IMR-90 (cell line): ENCODE measurements at regions not wholly inside any gene's neighbourhood (a gene's known extent, or its start where the extent isn't known, plus 50 kb on each side); places are given as distances from the start of the nearest gene placed in this dataset.

ENCODE experiments used
- ATAC-seq: fragments of 200-7000 bp; cut with Tn5 transposase; 2 replicates; pipeline ENCODE4 v1.9.1; 2020; ENCODE audit warnings: low read depth, mild to moderate bottlenecking, moderate library complexity
- BruUV-seq: library from RNA; stranded (reverse); fragments of 400-500 nt; replicated peaks from 2 replicates; lab custom pipeline; 2021; lab: Mats Ljungman, UMichigan
- CTCF ChIA-PET: fragments of 300-600 bp; formaldehyde crosslinking; extraction: SDS; loops from one replicate; lab custom pipeline; 2021; ENCODE audit warnings: antibody characterized with exemption; lab: Yijun Ruan, JAX
- POLR2A ChIA-PET: fragments of 300-600 bp; sonication (Branson Sonifier 250); formaldehyde crosslinking; loops from one replicate; lab custom pipeline; 2022; ENCODE audit warnings: antibody characterized with exemption; ENCODE audit not compliant: unreplicated experiment; lab: Charles Lee
- DNase-seq: peaks from one replicate; pipeline ENCODE4 v3.0.0; 2013
- H2AFZ ChIP-seq: replicated peaks from 2 replicates; pipeline ENCODE3; 2013; ENCODE audit warnings: low read length, mild to moderate bottlenecking; ENCODE audit not compliant: poor library complexity
- H2AK5ac ChIP-seq: 2 replicates; pipeline ENCODE4 v1.6.1; 2013; ENCODE audit warnings: low read depth, low read length, inconsistent platforms
- H2AK9ac ChIP-seq: replicated peaks from 2 replicates; pipeline ENCODE3; 2013; ENCODE audit warnings: mild to moderate bottlenecking, low read depth, low read length, moderate library complexity; ENCODE audit not compliant: poor library complexity
- H2BK120ac ChIP-seq: 2 replicates; pipeline ENCODE4 v1.6.1; 2013; ENCODE audit warnings: low read depth, low read length, inconsistent platforms
- H2BK15ac ChIP-seq: 3 replicates; pipeline ENCODE4 v1.6.1; 2013; ENCODE audit warnings: low read depth, low read length, inconsistent platforms
- H2BK20ac ChIP-seq: 2 replicates; pipeline ENCODE4 v1.6.1; 2013; ENCODE audit warnings: low read depth, mild to moderate bottlenecking, inconsistent platforms, low read length, moderate library complexity
- H2BK5ac ChIP-seq: 2 replicates; pipeline ENCODE4 v1.6.1; 2013; ENCODE audit warnings: mild to moderate bottlenecking, low read depth, low read length, inconsistent platforms; ENCODE audit not compliant: poor library complexity, severe bottlenecking
- H3K14ac ChIP-seq: replicated peaks from 2 replicates; pipeline ENCODE4 v1.6.1; 2013; ENCODE audit warnings: low read depth, low read length, inconsistent platforms
- H3K18ac ChIP-seq: 2 replicates; pipeline ENCODE4 v1.6.1; 2013; ENCODE audit warnings: low read depth, low read length, control low read depth
- H3K23ac ChIP-seq: 2 replicates; pipeline ENCODE4 v1.6.1; 2013; ENCODE audit warnings: low read depth, low read length, inconsistent platforms
- H3K27ac ChIP-seq: 2 replicates; pipeline ENCODE4 v1.5.1; 2013; ENCODE audit warnings: mild to moderate bottlenecking, control low read depth, low read length; ENCODE audit not compliant: insufficient read depth
- H3K27me3 ChIP-seq: 2 replicates; pipeline ENCODE4 v1.6.1; 2013; ENCODE audit warnings: low read length; ENCODE audit not compliant: control insufficient read depth, insufficient read depth
- H3K36me3 ChIP-seq: 2 replicates; pipeline ENCODE4 v1.6.1; 2013; ENCODE audit warnings: low read length, mixed read lengths; ENCODE audit not compliant: control insufficient read depth, insufficient read depth
- H3K4ac ChIP-seq: 2 replicates; pipeline ENCODE4 v1.6.1; 2013; ENCODE audit warnings: low read depth, low read length, inconsistent platforms
- H3K4me1 ChIP-seq: 2 replicates; pipeline ENCODE4 v1.6.1; 2013; ENCODE audit warnings: low read length, mixed read lengths; ENCODE audit not compliant: control insufficient read depth, insufficient read depth
- H3K4me2 ChIP-seq: 2 replicates; pipeline ENCODE4 v1.6.1; 2013; ENCODE audit warnings: low read depth, mild to moderate bottlenecking, control low read depth, low read length, moderate library complexity
- H3K4me3 ChIP-seq: 2 replicates; pipeline ENCODE4 v1.5.1; 2013; ENCODE audit warnings: low read depth, mild to moderate bottlenecking, control low read depth, low read length, moderate library complexity; ENCODE audit not compliant: insufficient read depth
- H3K56ac ChIP-seq: 2 replicates; pipeline ENCODE4 v1.6.1; 2013; ENCODE audit warnings: low read length, inconsistent platforms; ENCODE audit not compliant: insufficient read depth; ENCODE audit errors: extremely low read depth
- H3K79me1 ChIP-seq, 2 experiments: 2 replicates each; pipeline ENCODE4 v1.6.1; 2013; ENCODE audit warnings: low read length in 2 of 2, inconsistent platforms in 1 of 2, low read depth in 1 of 2
- H3K9ac ChIP-seq: 2 replicates; pipeline ENCODE4 v1.6.1; 2013; ENCODE audit warnings: low read depth, low read length, control low read depth
- H3K9me1 ChIP-seq: 2 replicates; pipeline ENCODE4 v1.6.1; 2013; ENCODE audit warnings: low read length, inconsistent platforms; ENCODE audit not compliant: insufficient read depth
- H3K9me3 ChIP-seq: 2 replicates; pipeline ENCODE4 v1.6.1; 2013; ENCODE audit warnings: low read length; ENCODE audit not compliant: control insufficient read depth, insufficient read depth
- H4K20me1 ChIP-seq: 2 replicates; pipeline ENCODE4 v1.6.1; 2013; ENCODE audit warnings: low read length, inconsistent platforms; ENCODE audit not compliant: insufficient read depth
- H4K5ac ChIP-seq: 2 replicates; pipeline ENCODE4 v1.6.1; 2013; ENCODE audit warnings: mild to moderate bottlenecking, low read depth, low read length, control low read depth
- H4K8ac ChIP-seq, 2 experiments: 2 replicates each; pipeline ENCODE4 v1.6.1; 2013; ENCODE audit warnings: low read depth in 2 of 2, low read length in 2 of 2, control low read depth in 1 of 2, inconsistent platforms in 1 of 2
- H4K91ac ChIP-seq: 2 replicates; pipeline ENCODE4 v1.6.1; 2013; ENCODE audit warnings: low read depth, low read length, inconsistent platforms; ENCODE audit not compliant: insufficient read depth
- CEBPB ChIP-seq: IDR thresholded peaks from 2 replicates; pipeline ENCODE4 v1.6.1; 2012; ENCODE audit warnings: low read depth, low read length, improper control_type of control experiment
- CHD1 ChIP-seq: IDR thresholded peaks from 2 replicates; pipeline ENCODE4 v1.6.1; 2012; ENCODE audit warnings: low read depth, low read length, improper control_type of control experiment
- ELK1 ChIP-seq: fragments of 150-350 bp; IDR thresholded peaks from 2 replicates; pipeline ENCODE4 v1.6.1; 2016; ENCODE audit warnings: low read depth, mild to moderate bottlenecking, low read length, moderate library complexity, borderline replicate concordance
- MAZ ChIP-seq: IDR thresholded peaks from 2 replicates; pipeline ENCODE4 v1.6.1; 2012; ENCODE audit warnings: low read depth, mild to moderate bottlenecking, low read length, improper control_type of control experiment, moderate library complexity, borderline replicate concordance
- MXI1 ChIP-seq: IDR thresholded peaks from 2 replicates; pipeline ENCODE4 v1.6.1; 2012; ENCODE audit warnings: low read depth, mild to moderate bottlenecking, low read length, moderate library complexity, borderline replicate concordance
- WGBS, 2 experiments: methylation state at CpG; one replicate each; pipeline versions ENCODE4 v1.1.5 to v1.1.7; 2013; ENCODE audit warnings: missing lambda C conversion rate in 2 of 2; ENCODE audit not compliant: insufficient read length in 1 of 2; ENCODE audit errors: extremely low coverage in 2 of 2; 5-methylcytosine and 5-hydroxymethylcytosine counted together
- dilution Hi-C: fragments of 300-500 bp; cut with HindIII; formaldehyde crosslinking; loops from one replicate; pipeline ENCODE4 v1.14.3; 2018; ENCODE audit warnings: low sequenced_read_pairs; ENCODE audit not compliant: unreplicated experiment
- in situ Hi-C: fragments of 300-500 bp; cut with MboI; formaldehyde crosslinking; loops from 3 replicates; pipeline ENCODE4 v1.14.3; 2019; ENCODE audit warnings: low sequenced_read_pairs, inconsistent platforms, mixed read lengths
- intact Hi-C: fragments of 100-400 bp; cut with micrococcal nuclease; formaldehyde crosslinking; loops from 2 replicates; pipeline ENCODE4 v1.10.0; 2022

- DNase-seq = no peak
- ATAC-seq = no peak
- Histone ChIP-seq H4K91ac (no peak overlapping the region), H3K4me2 (no peak overlapping the region), H3K9me3 (no peaks in the 10 kb centered on the region), H3K79me1 (peaks cover 0 to 9% of the 10 kb centered on the region in 2 experiments; a peak in 2 of 4 replicates), H2BK5ac (no peak overlapping the region), H4K8ac (no peak overlapping the region), H3K4me3 (no peak overlapping the region), H2AK5ac (no peak overlapping the region; the same call in 1 of the 2 replicates), H3K18ac (no peak overlapping the region), H3K4ac (no peak overlapping the region), H3K14ac (no peak overlapping the region), H2BK120ac (no peak overlapping the region), H3K27me3 (no peaks in the 10 kb centered on the region), H2BK20ac (no peak overlapping the region), H3K23ac (no peak overlapping the region), H4K5ac (no peak overlapping the region), H3K9me1 (peaks cover 20% of the 10 kb centered on the region), H3K56ac (no peak overlapping the region), H3K4me1 (peaks cover 16% of the 10 kb centered on the region), H4K20me1 (no peaks in the 10 kb centered on the region), H3K9ac (no peak overlapping the region), H3K27ac (no peak overlapping the region), H3K36me3 (no peaks in the 10 kb centered on the region), H2AK9ac (no peak overlapping the region), H2AFZ (no peak overlapping the region), H2BK15ac (peak overlapping the region; percentile 70; the same call in 1 of the 3 replicates)
- no TSS peak for BruUV-seq
- ChIA-PET CTCF (no interaction called here), POLR2A (no interaction called here)
- no peak for TF ChIP-seq CEBPB
- TF ChIP-seq MAZ = no peak
- no peak for TF ChIP-seq MXI1
- TF ChIP-seq CHD1 = no peak
- TF ChIP-seq ELK1 = no peak
- dilution Hi-C loops = no loop called here
- no CpG with 5 or more reads among the region's 2 CpGs for WGBS, 2 experiments
- intact Hi-C loops = no loop called here
- in situ Hi-C loops = no loop called here
These were observed 507.4 kb upstream of the JARID2 start for GRCh38 chr6:14738497-14738896.
